ENCODE measurements at regions not wholly inside any gene's neighbourhood (a gene's known extent, or its start where the extent isn't known, plus 50 kb on each side); places are given as distances from the start of the nearest gene placed in this dataset.
"Not testable (repeated sequence)": the region's sequence is repeated elsewhere in the genome, so short reads cannot be mapped to it uniquely, and the experiment has no call there.

DNA sequence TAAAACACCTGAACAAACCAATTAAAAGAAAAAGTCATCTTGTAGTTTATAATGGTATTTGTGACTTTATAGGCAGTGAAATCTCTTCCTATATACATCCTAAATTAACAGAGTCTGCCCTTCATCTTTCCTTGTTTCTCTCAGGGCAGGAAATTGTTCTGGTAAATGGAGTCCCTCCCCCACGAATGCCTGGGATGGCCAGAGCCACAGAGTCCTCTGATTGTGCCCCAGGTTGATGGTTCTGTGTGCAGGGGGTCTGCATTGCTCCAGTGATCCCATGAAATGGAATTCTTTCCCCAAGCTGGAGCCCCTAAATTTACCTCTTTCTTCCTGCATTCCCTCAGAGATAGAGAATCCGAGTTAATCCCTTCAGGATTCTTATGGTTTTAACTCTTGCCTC is 155.5 kb downstream of the MTX2 start:
- no peak for DNase-seq (ENCODE audit: low read depth)

DNA sequence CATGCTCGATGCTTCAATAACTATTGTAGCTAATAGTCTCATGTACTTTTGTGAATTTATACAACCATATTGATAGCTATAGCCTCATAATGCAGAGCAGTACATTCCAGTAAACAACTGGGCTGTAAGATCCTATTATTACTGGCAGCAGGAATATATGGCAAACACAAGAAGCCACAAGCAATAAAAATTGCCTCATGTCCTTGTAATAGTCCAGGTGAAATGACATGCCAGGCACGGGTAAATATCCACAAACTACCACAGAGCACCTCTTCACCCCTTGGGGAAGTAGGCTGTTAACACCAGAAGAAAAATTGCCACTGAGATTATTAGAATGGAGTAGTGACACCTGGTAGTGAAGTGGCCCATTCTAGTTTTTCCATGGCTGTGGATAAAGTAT is 158.3 kb downstream of the MTX2 start:
- DNase-seq (ENCODE audit: low read depth): no peak

DNA sequence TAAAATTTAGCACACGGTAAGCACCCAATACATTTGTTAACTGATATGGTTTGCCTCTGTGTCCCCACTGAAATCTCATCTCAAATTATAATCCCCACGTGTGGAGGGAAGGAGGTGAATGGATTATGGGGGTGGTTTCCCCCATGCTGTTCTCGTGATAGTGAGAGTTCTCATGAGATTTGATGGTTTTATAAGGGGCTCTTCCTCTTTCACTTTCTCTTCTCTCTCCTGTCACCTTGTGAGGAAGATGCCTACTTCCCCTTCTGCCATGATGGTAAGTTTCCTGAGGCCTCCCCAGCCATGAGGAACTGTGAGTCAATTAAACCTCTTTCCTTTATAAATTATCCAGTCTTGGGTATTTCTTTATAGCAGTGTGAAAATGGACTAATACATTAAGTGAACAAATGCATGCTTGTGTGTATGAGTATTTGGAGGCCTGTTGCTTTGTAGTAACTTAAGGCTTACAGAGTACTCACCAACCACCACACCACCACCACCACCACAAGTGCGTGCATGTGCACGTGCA is 159.8 kb downstream of the MTX2 start:
- DNase-seq (ENCODE audit: low read depth): not testable (repeated sequence)

DNA sequence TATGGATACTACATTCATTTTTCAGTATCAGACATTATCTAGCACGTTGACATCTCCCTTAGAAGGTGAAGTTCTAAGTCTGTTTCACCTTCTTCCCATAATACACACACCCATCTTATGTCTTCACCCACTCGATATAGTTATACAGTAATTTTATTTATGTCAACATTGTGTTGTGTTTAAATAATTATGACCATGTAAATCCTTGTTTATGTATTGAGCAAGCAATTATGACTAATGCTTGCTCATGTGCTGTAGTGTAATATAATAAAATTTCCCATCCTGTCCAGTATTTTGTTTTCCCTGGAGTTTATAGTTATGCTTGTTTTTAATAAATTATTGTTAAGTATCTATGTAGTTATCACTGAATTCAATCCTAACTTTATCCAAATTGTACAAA is 163.2 kb downstream of the MTX2 start:
- no peak for DNase-seq (ENCODE audit: low read depth)

DNA sequence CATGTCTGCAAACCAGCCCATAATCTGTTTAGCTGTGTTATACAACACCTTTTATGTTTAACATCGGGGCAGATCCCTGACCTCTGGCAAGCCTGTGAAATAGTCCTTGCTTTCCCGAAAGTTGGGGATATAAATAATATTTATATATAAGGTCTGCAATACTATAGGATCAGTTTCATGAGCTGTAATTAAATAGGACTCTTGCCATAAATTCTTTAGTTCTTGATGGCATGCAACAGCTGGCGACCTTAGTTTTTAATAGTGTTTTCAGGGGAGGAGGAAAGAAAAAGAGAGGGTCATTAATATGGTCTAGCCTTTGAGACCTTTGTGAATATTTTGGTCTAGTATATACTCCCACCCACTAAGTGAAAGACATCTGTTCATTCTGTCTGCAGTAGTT is 166.5 kb downstream of the MTX2 start:
- no peak for DNase-seq (ENCODE audit: low read depth)

DNA sequence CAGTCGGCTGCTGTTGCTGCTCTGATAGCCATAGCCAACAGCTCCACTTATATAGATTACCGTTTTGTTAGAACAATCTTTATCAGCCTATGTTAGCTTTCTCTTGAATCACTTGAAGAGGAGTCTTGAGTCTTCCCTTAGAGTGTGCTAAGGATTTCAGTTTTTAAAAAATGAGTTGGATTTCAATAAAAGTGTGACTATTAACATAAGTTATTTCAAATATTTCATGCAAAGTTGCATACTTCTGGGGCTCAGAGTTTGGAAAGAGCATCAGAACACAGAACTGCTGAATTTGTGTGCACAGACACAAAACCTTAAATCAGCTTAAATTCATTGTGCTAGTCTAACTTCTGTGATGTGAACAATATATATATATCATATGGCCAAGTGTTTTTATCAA is 174.7 kb downstream of the MTX2 start:
- DNase-seq (ENCODE audit: low read depth): no peak

DNA sequence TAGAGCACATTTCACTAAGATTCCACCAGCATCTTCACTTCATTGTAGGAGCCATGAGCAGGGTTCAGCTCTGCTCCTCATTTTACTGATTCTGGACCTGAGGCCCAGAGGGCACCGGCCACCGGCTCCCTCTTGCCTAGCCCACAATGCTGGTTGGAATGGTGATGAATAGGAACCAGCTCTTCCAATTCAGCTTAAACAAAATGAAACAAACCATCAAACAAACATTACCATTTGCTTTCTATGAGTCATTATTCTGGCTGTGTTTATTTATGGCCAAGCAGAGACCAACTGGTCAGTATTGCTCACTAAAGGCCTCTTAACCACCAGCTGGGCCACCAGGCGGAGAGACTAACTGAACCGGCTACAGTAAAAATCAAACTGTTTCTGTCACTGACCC is 176.7 kb downstream of the MTX2 start:
- DNase-seq (ENCODE audit: low read depth): no peak

DNA sequence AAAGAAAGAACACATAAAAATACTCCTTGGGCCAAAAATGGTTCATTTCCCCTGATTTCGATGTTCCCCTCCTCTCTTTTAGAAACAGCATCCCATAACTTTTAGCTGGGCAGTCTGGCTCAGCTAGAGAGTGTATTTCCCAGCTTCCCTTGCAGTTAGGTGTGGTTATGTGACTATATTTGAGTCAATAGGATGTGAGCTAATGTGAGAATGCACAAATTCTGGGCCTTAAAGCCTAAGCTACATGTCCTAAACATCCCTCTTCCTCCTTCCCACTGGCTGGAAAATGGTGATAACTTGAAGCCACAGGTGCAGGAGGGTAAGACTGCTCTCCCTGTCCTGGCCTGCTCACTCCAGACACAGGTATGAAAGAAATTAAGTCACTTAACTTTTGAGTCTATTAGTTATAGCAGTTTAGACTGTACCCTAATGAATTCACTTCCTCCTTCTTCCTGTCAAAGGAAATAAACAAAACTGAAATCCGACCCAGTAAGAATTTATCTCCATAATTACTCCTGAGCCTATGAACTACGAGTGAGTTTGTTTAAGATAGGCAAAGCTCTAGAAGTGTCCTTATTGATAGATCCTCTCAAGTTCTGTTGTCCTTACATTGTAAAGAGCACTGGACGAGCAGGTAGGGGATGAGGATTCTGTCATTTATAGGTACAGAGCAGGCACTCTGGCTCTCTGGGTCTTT is 177.6 kb downstream of the MTX2 start:
- DNase-seq (ENCODE audit: low read depth): no peak

DNA sequence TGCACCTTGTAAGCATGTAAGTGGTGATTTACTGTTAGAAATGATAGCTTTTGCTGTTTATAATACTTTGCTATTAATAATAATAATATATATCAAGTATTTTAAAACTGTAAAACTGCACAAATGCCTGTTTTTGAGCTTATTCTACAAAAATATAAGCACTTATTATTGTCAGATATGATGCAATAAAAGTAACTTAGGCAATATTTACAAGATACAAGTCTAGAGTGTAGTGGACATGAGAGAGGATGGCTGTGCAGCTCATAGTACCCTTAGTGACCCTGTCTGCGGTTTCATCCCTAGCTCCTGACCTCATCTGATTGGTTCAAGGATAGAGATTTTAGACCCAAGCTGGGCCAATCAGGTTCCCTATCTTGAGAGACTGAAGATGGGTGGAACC is 178.4 kb downstream of the MTX2 start:
- no peak for DNase-seq (ENCODE audit: low read depth)

DNA sequence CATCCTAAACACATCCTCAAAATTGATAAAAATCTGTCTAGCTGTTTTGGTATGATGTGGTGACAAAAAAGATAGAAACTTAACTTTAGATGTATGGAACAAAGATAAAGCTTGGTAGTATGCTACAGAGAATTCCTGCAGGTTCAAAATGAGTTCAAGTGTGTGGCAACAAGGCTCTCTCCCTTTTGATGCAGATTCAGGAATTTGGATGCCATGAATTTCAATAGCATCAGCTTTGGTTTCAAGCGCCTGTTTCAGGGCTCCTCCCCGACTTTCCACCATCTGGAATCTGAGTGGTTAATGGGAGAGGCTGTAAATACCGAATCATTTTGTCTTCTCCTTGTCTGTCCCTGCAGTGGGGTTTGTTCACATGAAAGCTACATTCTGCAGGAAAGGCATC is 180.6 kb downstream of the MTX2 start:
- no peak for DNase-seq (ENCODE audit: low read depth)

DNA sequence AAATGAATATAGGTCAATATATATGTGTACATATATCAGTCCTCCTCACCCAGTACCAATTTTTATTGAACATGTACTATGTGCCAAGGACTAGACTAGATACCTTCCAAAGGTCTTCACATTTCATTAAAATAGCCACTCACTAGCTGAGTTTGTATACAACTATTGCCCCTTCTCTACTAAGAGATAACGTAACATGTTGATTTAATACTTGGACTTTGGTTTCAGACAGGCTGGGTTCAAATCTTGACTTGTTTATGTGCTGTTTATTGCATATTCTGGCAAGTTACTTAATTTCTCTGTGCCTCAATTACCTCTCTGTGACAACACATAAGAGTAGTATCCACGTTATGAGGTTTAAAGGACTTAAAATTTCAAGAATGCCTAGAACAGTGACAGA is 184.5 kb downstream of the MTX2 start:
- DNase-seq (ENCODE audit: low read depth): no peak

DNA sequence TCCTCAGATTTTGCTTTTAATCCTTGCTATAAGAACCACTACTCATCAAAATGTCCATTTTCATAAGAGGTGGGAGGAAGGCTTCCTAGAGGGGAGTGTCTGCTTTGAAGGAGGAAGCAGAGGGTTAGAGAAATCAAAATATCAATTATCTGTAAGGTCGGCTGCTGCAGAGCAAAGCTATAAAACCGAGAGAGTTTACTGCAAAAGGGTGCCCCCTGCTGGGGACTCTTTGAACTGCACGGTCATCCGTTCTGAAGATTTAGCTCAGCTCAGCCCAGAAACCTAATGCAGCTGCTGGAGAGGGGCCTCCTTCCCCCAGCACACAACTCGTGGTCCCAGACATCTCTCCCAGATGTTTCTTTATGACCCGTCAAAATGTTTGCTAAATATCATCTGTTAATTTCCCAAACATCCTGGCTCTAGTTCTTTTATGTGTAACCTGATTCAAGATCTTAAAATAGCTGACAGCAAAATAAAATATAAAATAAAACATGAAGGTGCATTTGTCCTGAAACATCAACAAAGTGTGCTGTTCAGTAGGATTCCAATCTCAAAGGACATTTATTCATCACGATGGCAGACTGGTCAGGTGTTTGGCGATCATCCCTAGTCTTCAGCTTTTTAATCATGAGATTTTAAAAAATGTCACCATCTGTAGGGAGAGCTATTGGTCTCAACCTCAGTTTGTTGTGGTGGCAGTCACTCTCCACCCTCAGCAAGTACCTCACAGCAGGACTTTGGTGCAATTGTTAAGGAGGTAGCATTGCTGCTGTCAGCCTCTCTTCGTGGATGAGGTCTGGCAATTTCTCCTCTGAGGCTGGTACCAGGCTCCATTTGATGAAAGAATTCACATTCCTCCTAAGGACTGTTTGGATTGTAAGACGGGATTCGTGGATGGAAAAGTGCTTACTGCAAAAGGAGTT is 185.9 kb downstream of the MTX2 start:
- DNase-seq (ENCODE audit: low read depth): peak; percentile 50

DNA sequence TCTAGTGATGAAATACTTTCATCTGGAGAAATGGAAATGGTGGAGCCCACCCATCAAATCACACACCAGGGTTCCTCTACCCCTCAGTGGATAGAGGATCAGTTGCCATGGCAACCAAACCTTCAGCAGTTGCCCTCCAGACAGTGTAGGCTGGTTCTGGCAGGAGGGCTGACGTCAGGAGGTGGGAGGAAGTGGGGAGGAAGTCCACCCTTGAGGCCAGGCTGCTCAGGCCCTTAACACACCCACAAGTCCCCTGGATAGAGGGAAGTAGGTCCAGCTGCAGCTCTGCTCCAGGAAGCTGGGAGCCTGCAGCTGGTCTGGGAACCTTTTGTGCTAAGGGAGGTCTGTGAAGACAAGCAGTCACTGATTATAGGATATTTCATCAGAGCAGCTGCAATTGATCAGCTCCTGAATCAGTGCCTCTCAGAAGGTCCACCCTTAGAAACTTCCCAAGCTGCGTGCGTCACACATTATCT is 186.6 kb downstream of the MTX2 start:
- peak; percentile 63 for DNase-seq (ENCODE audit: low read depth)

DNA sequence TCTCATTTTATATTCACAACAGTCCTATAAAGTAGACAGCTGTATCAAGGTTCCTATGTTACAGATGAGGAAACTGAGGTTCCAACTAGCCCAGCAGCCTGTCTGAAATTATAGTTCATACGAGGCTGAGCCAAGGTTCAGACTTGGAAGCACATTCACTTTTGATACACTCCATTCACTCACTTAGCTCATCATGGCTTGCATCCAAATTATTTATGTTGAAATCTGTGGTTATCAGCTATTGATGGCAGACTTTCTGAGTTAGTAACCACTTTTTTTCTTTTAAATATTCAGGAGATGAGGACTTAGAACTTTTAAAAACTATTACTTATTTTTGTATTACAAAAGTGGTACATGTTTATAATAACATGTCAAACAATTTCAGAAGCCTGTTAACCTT is 188.2 kb downstream of the MTX2 start:
- no peak for DNase-seq (ENCODE audit: low read depth)

DNA sequence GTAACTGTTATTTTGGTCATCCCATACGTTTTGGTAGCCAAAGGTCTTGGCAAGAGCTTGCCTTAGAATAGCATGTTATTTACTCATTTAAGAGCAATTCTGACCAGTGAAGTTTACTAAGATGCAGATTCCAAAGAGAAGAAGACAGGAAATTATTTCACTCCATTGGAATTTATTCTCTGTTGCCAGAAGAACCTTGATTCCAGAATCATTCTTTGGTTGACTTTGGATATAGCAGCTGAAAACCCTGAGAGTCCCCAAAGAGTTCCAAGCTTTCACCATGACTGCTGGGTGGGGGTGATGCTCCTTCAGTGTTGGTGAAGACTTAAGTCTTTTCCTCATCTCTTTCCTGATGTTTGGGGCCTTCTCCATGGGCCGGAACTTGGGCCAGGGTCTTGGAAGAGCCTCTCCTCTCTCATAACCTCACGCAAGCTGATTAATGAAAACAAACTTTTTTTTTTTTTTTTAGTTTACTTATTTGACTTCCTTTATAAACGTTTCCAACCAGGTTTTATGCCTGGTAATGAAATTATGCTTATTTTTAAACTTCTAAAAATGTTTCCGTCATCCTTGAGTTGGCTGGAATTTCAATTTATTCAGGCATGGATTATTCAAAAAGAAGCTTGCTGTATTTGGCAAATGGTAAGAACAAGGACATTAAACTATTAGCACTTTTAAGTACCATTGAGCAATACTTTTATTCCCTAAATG is 192.0 kb downstream of the MTX2 start:
- no peak for DNase-seq (ENCODE audit: low read depth)

DNA sequence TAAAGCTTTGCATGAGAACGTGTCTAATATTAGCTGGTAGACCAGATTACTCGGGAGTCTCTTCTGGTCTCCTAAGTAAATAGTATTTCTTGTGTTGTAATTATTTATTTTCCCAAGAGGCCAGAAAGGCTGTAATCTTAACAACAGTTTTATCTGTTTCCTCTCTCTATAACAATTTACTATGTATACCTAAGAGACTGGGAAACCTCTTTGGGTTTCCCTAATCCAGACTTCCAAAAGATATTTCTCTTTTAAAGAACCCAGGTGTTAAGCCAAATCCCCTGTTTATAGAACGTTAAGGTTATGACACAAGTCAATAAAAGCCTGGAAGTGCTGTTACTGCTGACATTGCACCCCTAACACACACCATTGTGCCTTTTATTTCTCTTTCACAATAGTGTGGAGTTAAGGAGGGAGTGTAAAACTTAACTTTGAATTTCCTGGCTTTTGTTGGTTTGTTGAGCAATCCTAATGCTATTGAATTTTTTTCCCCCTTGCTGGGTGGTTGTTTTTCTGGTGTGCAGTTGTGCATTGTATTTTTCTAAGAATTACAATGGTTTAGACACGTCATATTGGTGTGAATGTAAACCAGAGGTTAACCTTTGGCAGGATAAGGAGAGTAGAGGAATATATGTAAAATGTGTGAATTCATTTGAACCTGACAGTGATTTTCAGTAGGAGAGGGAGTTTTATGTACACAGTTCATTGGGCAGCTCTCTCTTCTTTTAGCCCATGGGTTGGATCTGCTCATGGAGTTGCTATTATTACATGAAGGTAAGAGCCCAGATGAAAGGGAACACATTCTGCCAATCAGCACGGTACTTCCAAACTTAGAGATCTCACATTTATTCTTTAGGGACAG is 192.8 kb downstream of the MTX2 start:
- no peak for DNase-seq (ENCODE audit: low read depth)

DNA sequence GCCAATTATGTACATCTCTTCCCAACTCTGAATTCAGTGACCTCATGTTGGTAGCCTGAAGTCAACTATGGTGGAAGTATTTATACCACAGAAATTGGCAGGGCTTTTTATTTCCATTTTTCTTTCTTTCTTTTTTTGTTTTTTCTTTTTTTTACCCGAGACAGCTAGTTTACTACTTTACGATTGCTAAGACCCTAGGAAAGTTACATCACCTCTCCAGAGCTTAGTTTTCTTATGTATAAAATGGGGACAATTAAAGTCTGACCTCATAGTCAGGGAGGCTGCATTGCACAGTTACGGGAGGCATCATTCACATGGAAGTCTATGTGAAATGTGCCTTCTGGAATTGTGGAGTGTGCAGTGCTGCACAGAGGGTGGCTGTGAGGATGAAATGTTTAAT is 194.3 kb downstream of the MTX2 start:
- no peak for DNase-seq (ENCODE audit: low read depth)

DNA sequence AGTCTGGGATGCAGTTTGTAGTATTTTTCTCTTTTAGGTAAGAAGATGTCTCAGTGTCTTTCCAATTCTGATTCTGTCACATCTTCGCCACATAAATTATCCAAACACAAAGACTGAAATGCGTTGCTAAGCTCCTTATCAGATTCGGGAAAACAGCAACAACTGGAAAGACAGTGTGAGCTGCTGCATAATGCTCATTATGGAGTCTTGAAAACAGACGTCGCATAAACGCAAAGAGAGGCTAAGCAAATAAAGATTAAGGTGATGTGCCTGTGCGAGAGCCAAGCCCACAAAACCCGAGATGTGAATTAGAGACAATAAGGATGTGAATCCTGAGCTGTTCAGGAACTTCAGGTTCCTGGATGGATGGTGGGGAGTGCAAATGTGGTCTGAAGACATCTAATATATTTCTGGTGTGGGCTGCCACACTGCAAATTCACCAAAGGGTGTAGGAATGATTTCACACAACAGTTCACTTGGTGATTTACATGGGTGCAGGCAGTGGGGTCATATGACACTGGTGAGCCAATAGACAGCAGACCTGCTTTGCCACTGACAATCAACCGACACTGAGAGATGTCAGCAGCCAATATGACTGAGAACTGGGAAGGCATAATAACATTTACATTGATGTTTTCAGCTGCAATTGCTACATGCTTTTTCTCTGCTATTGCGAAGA is 195.8 kb downstream of the MTX2 start:
- no peak for DNase-seq (ENCODE audit: low read depth)

DNA sequence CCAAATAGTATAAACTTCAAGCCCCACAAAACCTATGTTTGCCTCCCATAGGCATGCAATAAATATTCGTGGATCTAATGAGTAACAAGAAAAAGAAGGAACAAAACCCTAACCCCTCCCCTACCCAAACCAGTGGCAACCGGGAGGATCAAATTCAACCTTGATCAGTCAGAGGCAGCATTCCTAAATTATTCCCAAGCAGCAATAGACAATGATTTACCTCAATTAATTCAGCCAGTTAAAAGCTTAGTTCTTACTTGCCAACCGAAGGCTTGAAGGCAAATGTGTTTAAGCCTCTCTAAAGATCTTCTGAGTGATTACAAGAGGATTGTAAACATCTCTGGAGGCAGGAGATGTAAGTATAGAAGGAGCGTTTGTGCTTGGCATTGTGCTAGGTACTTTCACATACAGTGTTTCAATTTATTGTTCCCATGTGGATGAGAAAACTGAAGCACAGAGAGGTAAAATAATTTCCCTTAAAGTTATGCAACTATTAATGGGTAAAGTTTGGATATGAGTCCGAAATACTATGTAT is 197.7 kb downstream of the MTX2 start:
- no peak for DNase-seq (ENCODE audit: low read depth)

DNA sequence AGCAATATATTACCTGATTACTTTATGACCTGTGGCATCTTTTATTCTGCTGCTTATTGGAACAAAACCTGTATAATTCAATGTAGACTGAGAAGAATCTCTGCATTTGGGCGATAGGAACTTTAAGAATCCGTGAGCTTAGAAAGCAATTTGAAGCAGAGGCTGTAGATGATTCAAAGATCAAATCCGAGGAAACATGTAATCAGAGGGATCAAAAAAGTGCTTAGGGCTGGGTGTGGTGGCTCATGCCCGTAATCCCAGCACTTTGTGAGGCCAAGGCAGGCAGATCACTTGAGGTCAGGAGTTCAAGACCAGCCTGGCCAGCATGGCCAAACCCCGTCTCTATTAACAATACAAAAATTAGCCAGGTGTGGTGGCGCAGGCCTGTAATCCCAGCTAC is 198.4 kb downstream of the MTX2 start:
- no peak for DNase-seq (ENCODE audit: low read depth)
